Kidney epithelial cell (primary cell): ENCODE measurements at regions not wholly inside any gene's neighbourhood (a gene's known extent, or its start where the extent isn't known, plus 50 kb on each side); places are given as distances from the start of the nearest gene placed in this dataset.

ENCODE experiments used
- DNase-seq: peaks from one replicate; pipeline ENCODE4 v3.0.0-alpha.2; 2010; ENCODE audit warnings: low read depth
- H3K27me3 ChIP-seq: 2 replicates; pipeline ENCODE4 v1.6.0; 2011; ENCODE audit warnings: low read length; ENCODE audit not compliant: control insufficient read depth, insufficient read depth
- H3K36me3 ChIP-seq: 2 replicates; pipeline ENCODE4 v1.5.1; 2011; ENCODE audit warnings: low read length; ENCODE audit not compliant: control insufficient read depth, insufficient read depth
- H3K4me3 ChIP-seq: 2 replicates; pipeline ENCODE4 v1.5.1; 2011; ENCODE audit warnings: low read depth, mild to moderate bottlenecking, control low read depth, low read length
- TF ChIP-seq, protein P1 (sequence below): IDR thresholded peaks from 2 replicates; pipeline ENCODE4 v1.5.1; 2011; ENCODE audit warnings: mild to moderate bottlenecking, moderate library complexity, low read length, control low read depth, inconsistent platforms; ENCODE audit not compliant: insufficient read depth, poor library complexity, severe bottlenecking

DNA sequence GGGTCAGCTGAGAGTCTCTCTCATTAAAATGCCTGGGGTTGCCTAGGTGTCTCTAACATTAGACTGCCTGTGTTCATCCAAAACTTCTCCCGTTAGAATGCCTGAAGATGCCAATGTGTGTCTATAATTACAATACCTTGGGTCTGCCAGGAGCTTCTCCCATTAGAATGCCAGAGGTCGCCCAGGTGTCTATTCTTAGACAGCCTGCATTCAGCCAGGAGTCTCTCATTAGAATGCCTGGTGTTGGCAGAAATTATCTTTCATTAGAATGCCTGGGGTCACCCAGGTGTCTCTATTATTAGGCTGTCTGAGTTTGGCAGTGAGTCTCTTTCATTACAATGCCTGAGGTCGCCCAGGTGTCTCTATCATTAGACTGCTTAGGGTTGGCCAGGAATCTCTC is 1560.2 kb downstream of the UQCRFS1 start:
- TF ChIP-seq, protein P1, sequence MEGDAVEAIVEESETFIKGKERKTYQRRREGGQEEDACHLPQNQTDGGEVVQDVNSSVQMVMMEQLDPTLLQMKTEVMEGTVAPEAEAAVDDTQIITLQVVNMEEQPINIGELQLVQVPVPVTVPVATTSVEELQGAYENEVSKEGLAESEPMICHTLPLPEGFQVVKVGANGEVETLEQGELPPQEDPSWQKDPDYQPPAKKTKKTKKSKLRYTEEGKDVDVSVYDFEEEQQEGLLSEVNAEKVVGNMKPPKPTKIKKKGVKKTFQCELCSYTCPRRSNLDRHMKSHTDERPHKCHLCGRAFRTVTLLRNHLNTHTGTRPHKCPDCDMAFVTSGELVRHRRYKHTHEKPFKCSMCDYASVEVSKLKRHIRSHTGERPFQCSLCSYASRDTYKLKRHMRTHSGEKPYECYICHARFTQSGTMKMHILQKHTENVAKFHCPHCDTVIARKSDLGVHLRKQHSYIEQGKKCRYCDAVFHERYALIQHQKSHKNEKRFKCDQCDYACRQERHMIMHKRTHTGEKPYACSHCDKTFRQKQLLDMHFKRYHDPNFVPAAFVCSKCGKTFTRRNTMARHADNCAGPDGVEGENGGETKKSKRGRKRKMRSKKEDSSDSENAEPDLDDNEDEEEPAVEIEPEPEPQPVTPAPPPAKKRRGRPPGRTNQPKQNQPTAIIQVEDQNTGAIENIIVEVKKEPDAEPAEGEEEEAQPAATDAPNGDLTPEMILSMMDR = no peak
- Histone ChIP-seq H3K27me3 (no peaks in the 10 kb centered on the region), H3K4me3 (no peak overlapping the region), H3K36me3 (no peaks in the 10 kb centered on the region)
- DNase-seq = no peak

GRCh38 chr19:27652281-27652680 is 1560.7 kb downstream of the UQCRFS1 start:
- Histone ChIP-seq H3K36me3 (no peaks in the 10 kb centered on the region), H3K4me3 (no peak overlapping the region), H3K27me3 (no peaks in the 10 kb centered on the region)
- DNase-seq = no peak
- TF ChIP-seq, protein P1 = no peak

DNA sequence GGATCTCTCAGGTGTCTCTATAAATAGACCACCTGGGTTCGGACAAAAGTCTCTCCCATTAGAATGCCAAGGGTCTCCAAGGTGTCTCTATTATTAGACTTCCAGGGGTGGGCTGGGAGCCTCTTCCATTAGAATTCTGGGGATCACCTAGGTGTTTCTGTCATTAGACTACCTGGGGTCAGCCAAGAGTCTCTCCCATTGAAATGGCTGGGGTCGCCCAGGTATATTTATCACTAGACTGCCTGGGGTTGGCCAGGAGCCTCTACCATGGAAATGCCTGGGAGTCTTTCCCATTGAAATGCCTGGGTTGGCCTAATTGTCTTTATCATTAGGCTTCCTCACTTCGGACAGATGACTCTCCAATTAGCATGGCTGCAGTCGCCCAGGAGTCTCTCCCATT is 1565.5 kb downstream of the UQCRFS1 start:
- H3K36me3 ChIP-seq = no peaks in the 10 kb centered on the region
- no peak overlapping the region for H3K4me3 ChIP-seq
- no peaks in the 10 kb centered on the region for H3K27me3 ChIP-seq
- DNase-seq = no peak
- TF ChIP-seq, protein P1 = no peak

DNA sequence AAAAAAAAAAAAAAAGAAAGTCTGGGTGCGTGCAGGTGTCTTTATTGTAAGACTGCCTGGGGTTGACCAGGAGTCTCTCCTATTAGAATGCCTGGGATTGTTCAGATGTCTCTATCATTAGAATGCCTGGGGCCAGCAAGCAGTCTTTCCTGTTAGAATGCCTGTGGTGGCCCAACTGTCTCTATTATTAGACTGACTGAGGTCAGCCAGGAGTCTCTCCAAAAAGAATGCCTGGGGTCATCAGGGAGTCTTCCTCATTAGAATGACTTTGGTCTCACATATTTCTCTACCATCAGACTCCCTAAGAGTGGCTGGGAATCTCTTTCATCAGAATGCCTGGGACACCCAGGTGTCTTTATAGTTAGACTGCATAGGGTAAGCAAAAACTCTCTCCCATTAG is 1577.5 kb downstream of the UQCRFS1 start:
- no peak overlapping the region for H3K4me3 ChIP-seq
- no peaks in the 10 kb centered on the region for H3K36me3 ChIP-seq
- TF ChIP-seq, protein P1 = no peak
- H3K27me3 ChIP-seq = no peaks in the 10 kb centered on the region
- no peak for DNase-seq

GRCh38 chr19:27618006-27618405 is 1594.9 kb downstream of the UQCRFS1 start:
- TF ChIP-seq, protein P1 = no peak
- DNase-seq = no peak
- no peaks in the 10 kb centered on the region for H3K27me3 ChIP-seq
- no peaks in the 10 kb centered on the region for H3K36me3 ChIP-seq
- no peak overlapping the region for H3K4me3 ChIP-seq

- no peak for DNase-seq
- no peaks in the 10 kb centered on the region for H3K27me3 ChIP-seq
- TF ChIP-seq, protein P1 = no peak
- H3K4me3 ChIP-seq = no peak overlapping the region
- no peaks in the 10 kb centered on the region for H3K36me3 ChIP-seq
Observed at GRCh38 chr19:27580906-27581305, 1632.0 kb downstream of the UQCRFS1 start.
